ENCODE measurements at regions not wholly inside any gene's neighbourhood (a gene's known extent, or its start where the extent isn't known, plus 50 kb on each side); places are given as distances from the start of the nearest gene placed in this dataset.

- TF ChIP-seq POLR2AphosphoS2 (IDR thresholded peaks at IDR 0.05; ENCODE audit: low read depth, low read length) (no peak), SIN3B (IDR thresholded peaks at IDR 0.05; ENCODE audit: low read length) (no peak), SOX13 (IDR thresholded peaks at IDR 0.05) (no peak), SOX13 (CRISPR knock-in tag; conservative IDR thresholded peaks at IDR 0.05 in 1 of 2, IDR thresholded peaks at IDR 0.05 in 1 of 2) (peak in 1 of 2 experiments; percentile 27; a peak in 1 of 4 replicates), ZSCAN5A (CRISPR knock-in tag; IDR thresholded peaks at IDR 0.05; ENCODE audit: borderline replicate concordance) (no peak)
- TF ChIP-seq, protein P1, sequence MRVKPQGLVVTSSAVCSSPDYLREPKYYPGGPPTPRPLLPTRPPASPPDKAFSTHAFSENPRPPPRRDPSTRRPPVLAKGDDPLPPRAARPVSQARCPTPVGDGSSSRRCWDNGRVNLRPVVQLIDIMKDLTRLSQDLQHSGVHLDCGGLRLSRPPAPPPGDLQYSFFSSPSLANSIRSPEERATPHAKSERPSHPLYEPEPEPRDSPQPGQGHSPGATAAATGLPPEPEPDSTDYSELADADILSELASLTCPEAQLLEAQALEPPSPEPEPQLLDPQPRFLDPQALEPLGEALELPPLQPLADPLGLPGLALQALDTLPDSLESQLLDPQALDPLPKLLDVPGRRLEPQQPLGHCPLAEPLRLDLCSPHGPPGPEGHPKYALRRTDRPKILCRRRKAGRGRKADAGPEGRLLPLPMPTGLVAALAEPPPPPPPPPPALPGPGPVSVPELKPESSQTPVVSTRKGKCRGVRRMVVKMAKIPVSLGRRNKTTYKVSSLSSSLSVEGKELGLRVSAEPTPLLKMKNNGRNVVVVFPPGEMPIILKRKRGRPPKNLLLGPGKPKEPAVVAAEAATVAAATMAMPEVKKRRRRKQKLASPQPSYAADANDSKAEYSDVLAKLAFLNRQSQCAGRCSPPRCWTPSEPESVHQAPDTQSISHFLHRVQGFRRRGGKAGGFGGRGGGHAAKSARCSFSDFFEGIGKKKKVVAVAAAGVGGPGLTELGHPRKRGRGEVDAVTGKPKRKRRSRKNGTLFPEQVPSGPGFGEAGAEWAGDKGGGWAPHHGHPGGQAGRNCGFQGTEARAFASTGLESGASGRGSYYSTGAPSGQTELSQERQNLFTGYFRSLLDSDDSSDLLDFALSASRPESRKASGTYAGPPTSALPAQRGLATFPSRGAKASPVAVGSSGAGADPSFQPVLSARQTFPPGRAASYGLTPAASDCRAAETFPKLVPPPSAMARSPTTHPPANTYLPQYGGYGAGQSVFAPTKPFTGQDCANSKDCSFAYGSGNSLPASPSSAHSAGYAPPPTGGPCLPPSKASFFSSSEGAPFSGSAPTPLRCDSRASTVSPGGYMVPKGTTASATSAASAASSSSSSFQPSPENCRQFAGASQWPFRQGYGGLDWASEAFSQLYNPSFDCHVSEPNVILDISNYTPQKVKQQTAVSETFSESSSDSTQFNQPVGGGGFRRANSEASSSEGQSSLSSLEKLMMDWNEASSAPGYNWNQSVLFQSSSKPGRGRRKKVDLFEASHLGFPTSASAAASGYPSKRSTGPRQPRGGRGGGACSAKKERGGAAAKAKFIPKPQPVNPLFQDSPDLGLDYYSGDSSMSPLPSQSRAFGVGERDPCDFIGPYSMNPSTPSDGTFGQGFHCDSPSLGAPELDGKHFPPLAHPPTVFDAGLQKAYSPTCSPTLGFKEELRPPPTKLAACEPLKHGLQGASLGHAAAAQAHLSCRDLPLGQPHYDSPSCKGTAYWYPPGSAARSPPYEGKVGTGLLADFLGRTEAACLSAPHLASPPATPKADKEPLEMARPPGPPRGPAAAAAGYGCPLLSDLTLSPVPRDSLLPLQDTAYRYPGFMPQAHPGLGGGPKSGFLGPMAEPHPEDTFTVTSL (CRISPR knock-in tag; IDR thresholded peaks at IDR 0.05; ENCODE audit: borderline replicate concordance) = peak; percentile 75; the same call in 1 of the 2 replicates
Measured at GRCh38 chr1:238345837-238346236, 455.1 kb upstream of the ZP4 start (continued).

DNA sequence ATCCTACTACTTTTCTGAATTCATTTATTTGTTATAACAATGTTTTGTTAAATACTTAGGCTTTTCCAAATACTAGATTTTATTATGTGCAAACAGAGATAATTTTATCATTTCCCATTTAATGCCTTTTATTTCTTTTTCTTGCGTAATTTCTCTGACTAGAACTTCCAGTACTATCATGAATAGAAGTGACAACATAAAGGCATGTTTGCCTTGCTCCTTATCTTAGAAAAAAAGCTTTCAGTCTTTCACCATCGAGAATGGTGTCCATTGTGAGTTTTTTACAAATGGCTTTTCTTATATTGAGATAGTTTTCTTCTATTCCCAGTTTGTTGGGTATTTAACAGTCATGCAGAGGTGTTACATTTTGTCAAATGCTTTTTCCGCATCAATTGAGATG is 453.1 kb upstream of the ZP4 start:
- no peaks in the 10 kb centered on the region for H3K27me3 ChIP-seq (ENCODE audit: control insufficient read depth in 1 of 2, insufficient read depth in 2 of 2, low read length in 2 of 2)
- no peak for TF ChIP-seq SNAPC2 (CRISPR knock-in tag; IDR thresholded peaks at IDR 0.05)
- TF ChIP-seq NONO (IDR thresholded peaks at IDR 0.05) = no peak
- no peak for TF ChIP-seq NONO (CRISPR knock-in tag; conservative IDR thresholded peaks at IDR 0.05)
- TF ChIP-seq ZNF441 (CRISPR knock-in tag; IDR thresholded peaks at IDR 0.05; ENCODE audit: borderline replicate concordance) = no peak
- TF ChIP-seq REXO4 (CRISPR knock-in tag; IDR thresholded peaks at IDR 0.05; ENCODE audit: borderline replicate concordance) = no peak
- no peak for TF ChIP-seq ZNF644 (CRISPR knock-in tag; IDR thresholded peaks at IDR 0.05; ENCODE audit: low read depth)
- intact Hi-C loops (cut with micrococcal nuclease; ENCODE audit: unreplicated experiment) = no loop called here
- H3K4me3 ChIP-seq (replicated peaks in 1 of 3; ENCODE audit: insufficient read depth in 1 of 3, low read depth in 2 of 3, low read length in 3 of 3) = no peak overlapping the region
- H3K4me1 ChIP-seq (ENCODE audit: insufficient read depth, low read length) = no peaks in the 10 kb centered on the region
- FAIRE-seq (no peak), DNase-seq (ENCODE audit: low spot score) (no peak), ATAC-seq (no peak)
- no peak overlapping the region for H2AFZ ChIP-seq (ENCODE audit: low read length)
- no peak overlapping the region for H3K9ac ChIP-seq (ENCODE audit: insufficient read depth, low read depth, low read length)
- ChIA-PET POLR2A (no interaction called here), CTCF (ENCODE audit: low intra/inter-chr PET ratio, low total read pairs) (no interaction called here)
- no peak overlapping the region for H3K27ac ChIP-seq (ENCODE audit: extremely low read length, insufficient read depth, low read length)
- no peaks in the 10 kb centered on the region for H3K36me3 ChIP-seq (replicated peaks in 1 of 2; ENCODE audit: control insufficient read depth in 1 of 2, insufficient read depth in 2 of 2, low read length in 2 of 2)
- H4K20me1 ChIP-seq (ENCODE audit: insufficient read depth, low read length) = no peaks in the 10 kb centered on the region
- peaks cover 77% of the 10 kb centered on the region for H3K9me3 ChIP-seq (ENCODE audit: low read length)
- in situ Hi-C loops (cut with HindIII; ENCODE audit: extremely low pct_ligation_motif_present, low pct_unique_long_range_greater_than_20kb) = no loop called here
- H3K79me2 ChIP-seq (ENCODE audit: insufficient read depth, low read length) = no peaks in the 10 kb centered on the region
- no TSS peak for BruUV-seq (replicated peaks)
- no peak overlapping the region for H3K4me2 ChIP-seq (ENCODE audit: low read depth, low read length)
- WGBS (ENCODE audit: low lambda C conversion rate) = 33% methylated on average over 3 of the region's 3 CpGs
